ENCODE measurements at regions not wholly inside any gene's neighbourhood (a gene's known extent, or its start where the extent isn't known, plus 50 kb on each side); places are given as distances from the start of the nearest gene placed in this dataset.

DNA sequence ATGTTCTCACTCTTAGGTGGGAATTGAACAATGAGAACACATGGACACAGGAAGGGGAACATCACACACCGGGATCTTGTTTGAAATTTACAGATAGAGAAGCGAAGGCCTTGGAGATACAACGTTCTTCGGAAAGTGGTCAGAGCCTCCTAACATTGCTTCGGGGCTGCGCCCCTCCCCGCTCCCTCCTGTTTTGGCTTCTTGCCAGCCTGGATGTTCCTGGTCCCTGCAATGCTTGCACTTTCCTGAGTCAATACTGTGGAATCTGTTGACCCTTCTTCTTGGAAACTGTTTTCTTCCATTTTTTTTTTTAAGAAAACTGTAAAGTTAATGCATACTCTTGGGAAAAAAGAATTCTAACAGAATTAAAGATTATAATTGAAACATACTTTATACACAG, 360.8 kb downstream of the SOCS6 start:
- no peaks in the 10 kb centered on the region for H3K9me3 ChIP-seq (ENCODE audit: insufficient read depth, low read length, severe bottlenecking)
- no peaks in the 10 kb centered on the region for H3K79me2 ChIP-seq (ENCODE audit: insufficient read depth, low read length)
- H3K36me3 ChIP-seq (ENCODE audit: insufficient read depth, low read length): no peaks in the 10 kb centered on the region
- no peak overlapping the region for H3K27ac ChIP-seq (ENCODE audit: low read length)
- no peaks in the 10 kb centered on the region for H3K27me3 ChIP-seq (ENCODE audit: insufficient read depth, low read length, poor library complexity)
- DNase-seq (no peak), ATAC-seq (ENCODE audit: insufficient read depth, low read depth) (no peak)
- H4K20me1 ChIP-seq (ENCODE audit: insufficient read depth, low read length): no peaks in the 10 kb centered on the region
- no peak overlapping the region for H2AFZ ChIP-seq (ENCODE audit: low read depth, low read length)
- no peak overlapping the region for H3K4me3 ChIP-seq (ENCODE audit: low read depth in 1 of 2, low read length in 2 of 2)
- TF ChIP-seq CTCF (IDR thresholded peaks at IDR 0.05; ENCODE audit: borderline replicate concordance, extremely low read depth, low read length, poor library complexity, severe bottlenecking) (no peak), EZH2 (IDR thresholded peaks at IDR 0.05; ENCODE audit: borderline replicate concordance, low read depth, low read length, severe bottlenecking) (no peak)
- no peak overlapping the region for H3K9ac ChIP-seq (ENCODE audit: low read depth, low read length)
- no peaks in the 10 kb centered on the region for H3K4me1 ChIP-seq (ENCODE audit: insufficient read depth, low read length)
- no peak overlapping the region for H3K4me2 ChIP-seq (ENCODE audit: insufficient read depth, low read length)

GRCh38 chr18:70645971-70646370, 357.1 kb downstream of the SOCS6 start:
- Histone ChIP-seq H3K4me2 (ENCODE audit: insufficient read depth, low read length) (no peak overlapping the region), H3K9me3 (ENCODE audit: insufficient read depth, low read length, severe bottlenecking) (no peaks in the 10 kb centered on the region), H3K27me3 (ENCODE audit: insufficient read depth, low read length, poor library complexity) (no peaks in the 10 kb centered on the region), H3K27ac (ENCODE audit: low read length) (no peak overlapping the region), H3K79me2 (ENCODE audit: insufficient read depth, low read length) (no peaks in the 10 kb centered on the region), H3K36me3 (ENCODE audit: insufficient read depth, low read length) (no peaks in the 10 kb centered on the region), H3K4me3 (ENCODE audit: low read depth in 1 of 2, low read length in 2 of 2) (no peak overlapping the region), H3K4me1 (ENCODE audit: insufficient read depth, low read length) (no peaks in the 10 kb centered on the region), H4K20me1 (ENCODE audit: insufficient read depth, low read length) (no peaks in the 10 kb centered on the region), H2AFZ (ENCODE audit: low read depth, low read length) (no peak overlapping the region), H3K9ac (ENCODE audit: low read depth, low read length) (no peak overlapping the region)
- DNase-seq: no peak
- TF ChIP-seq EZH2 (IDR thresholded peaks at IDR 0.05; ENCODE audit: borderline replicate concordance, low read depth, low read length, severe bottlenecking): no peak
- TF ChIP-seq CTCF (IDR thresholded peaks at IDR 0.05; ENCODE audit: borderline replicate concordance, extremely low read depth, low read length, poor library complexity, severe bottlenecking): no peak
- ATAC-seq (ENCODE audit: insufficient read depth, low read depth): no peak

- H4K20me1 ChIP-seq (ENCODE audit: insufficient read depth, low read length): no peaks in the 10 kb centered on the region
- no peak overlapping the region for H2AFZ ChIP-seq (ENCODE audit: low read depth, low read length)
- no peak for ATAC-seq (ENCODE audit: insufficient read depth, low read depth)
- DNase-seq: no peak
- no peak overlapping the region for H3K4me3 ChIP-seq (ENCODE audit: low read depth in 1 of 2, low read length in 2 of 2)
- no peak overlapping the region for H3K27ac ChIP-seq (ENCODE audit: low read length)
- no peaks in the 10 kb centered on the region for H3K79me2 ChIP-seq (ENCODE audit: insufficient read depth, low read length)
- H3K36me3 ChIP-seq (ENCODE audit: insufficient read depth, low read length): no peaks in the 10 kb centered on the region
- no peaks in the 10 kb centered on the region for H3K9me3 ChIP-seq (ENCODE audit: insufficient read depth, low read length, severe bottlenecking)
- H3K4me1 ChIP-seq (ENCODE audit: insufficient read depth, low read length): no peaks in the 10 kb centered on the region
- H3K4me2 ChIP-seq (ENCODE audit: insufficient read depth, low read length): no peak overlapping the region
- TF ChIP-seq EZH2 (IDR thresholded peaks at IDR 0.05; ENCODE audit: borderline replicate concordance, low read depth, low read length, severe bottlenecking) (no peak), CTCF (IDR thresholded peaks at IDR 0.05; ENCODE audit: borderline replicate concordance, extremely low read depth, low read length, poor library complexity, severe bottlenecking) (no peak)
- no peaks in the 10 kb centered on the region for H3K27me3 ChIP-seq (ENCODE audit: insufficient read depth, low read length, poor library complexity)
- H3K9ac ChIP-seq (ENCODE audit: low read depth, low read length): no peak overlapping the region
These were observed 355.0 kb downstream of the SOCS6 start for GRCh38 chr18:70643812-70644211.
